HCT116 (cell line): ENCODE measurements at regions not wholly inside any gene's neighbourhood (a gene's known extent, or its start where the extent isn't known, plus 50 kb on each side); places are given as distances from the start of the nearest gene placed in this dataset.

ENCODE experiments used
- EZH2 ChIP-seq: fragments of 200-600 bp; sonication (generic); IDR thresholded peaks from 2 replicates; pipeline ENCODE4 v1.6.1; 2017; ENCODE audit warnings: antibody characterized with exemption, mixed run types
- JUND ChIP-seq: IDR thresholded peaks from 2 replicates; pipeline ENCODE4 v1.6.1; 2012
- TF ChIP-seq, protein P1 (sequence below), 3 experiments: fragments of 200-600 bp in 1 of 3; sonication (generic) in 1 of 3; IDR thresholded peaks in 2 of 3; conservative IDR thresholded peaks in 1 of 3; 2 replicates each; pipeline ENCODE4 v1.5.1; 2012 to 2017; ENCODE audit warnings: low read depth in 2 of 3, low read length in 2 of 3, antibody characterized with exemption in 1 of 3, borderline replicate concordance in 1 of 3, control low read depth in 1 of 3, mild to moderate bottlenecking in 1 of 3, mixed read lengths in 1 of 3, mixed run types in 1 of 3, moderate library complexity in 1 of 3; ENCODE audit not compliant: insufficient read depth in 1 of 3
- TF ChIP-seq, protein P2 (sequence below): IDR thresholded peaks from 2 replicates; pipeline ENCODE4 v1.6.1; 2012

DNA sequence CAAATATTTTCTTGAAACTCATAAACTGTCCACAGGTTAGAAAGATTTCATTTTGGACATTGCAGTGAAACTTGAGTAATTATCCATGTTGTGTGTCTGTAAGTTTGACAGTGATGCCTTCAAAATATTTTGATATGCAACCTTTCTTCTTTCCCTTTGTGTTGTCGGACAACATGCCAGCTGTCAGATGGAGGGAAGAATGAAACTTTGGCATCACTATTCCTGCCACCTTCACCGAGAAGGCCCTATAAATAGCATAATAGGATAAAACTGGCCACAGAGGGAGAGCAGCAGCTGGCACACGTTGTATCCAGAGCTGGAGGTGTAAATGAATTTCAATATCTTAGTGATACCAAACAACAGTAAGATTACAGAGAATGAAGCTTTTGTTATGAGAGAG, 436.7 kb upstream of the CFAP20DC start:
- TF ChIP-seq, protein P1, sequence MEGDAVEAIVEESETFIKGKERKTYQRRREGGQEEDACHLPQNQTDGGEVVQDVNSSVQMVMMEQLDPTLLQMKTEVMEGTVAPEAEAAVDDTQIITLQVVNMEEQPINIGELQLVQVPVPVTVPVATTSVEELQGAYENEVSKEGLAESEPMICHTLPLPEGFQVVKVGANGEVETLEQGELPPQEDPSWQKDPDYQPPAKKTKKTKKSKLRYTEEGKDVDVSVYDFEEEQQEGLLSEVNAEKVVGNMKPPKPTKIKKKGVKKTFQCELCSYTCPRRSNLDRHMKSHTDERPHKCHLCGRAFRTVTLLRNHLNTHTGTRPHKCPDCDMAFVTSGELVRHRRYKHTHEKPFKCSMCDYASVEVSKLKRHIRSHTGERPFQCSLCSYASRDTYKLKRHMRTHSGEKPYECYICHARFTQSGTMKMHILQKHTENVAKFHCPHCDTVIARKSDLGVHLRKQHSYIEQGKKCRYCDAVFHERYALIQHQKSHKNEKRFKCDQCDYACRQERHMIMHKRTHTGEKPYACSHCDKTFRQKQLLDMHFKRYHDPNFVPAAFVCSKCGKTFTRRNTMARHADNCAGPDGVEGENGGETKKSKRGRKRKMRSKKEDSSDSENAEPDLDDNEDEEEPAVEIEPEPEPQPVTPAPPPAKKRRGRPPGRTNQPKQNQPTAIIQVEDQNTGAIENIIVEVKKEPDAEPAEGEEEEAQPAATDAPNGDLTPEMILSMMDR (IDR thresholded peaks at IDR 0.05 in 2 of 3, conservative IDR thresholded peaks at IDR 0.05 in 1 of 3; ENCODE audit: borderline replicate concordance in 1 of 3, insufficient read depth in 1 of 3, low read depth in 2 of 3, low read length in 2 of 3), result no peak
- no peak for TF ChIP-seq EZH2
- TF ChIP-seq, protein P2, sequence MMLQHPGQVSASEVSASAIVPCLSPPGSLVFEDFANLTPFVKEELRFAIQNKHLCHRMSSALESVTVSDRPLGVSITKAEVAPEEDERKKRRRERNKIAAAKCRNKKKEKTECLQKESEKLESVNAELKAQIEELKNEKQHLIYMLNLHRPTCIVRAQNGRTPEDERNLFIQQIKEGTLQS, result no peak
- TF ChIP-seq JUND, result no peak
